Aorta (tissue), 5 donors: ENCODE measurements at regions not wholly inside any gene's neighbourhood (a gene's known extent, or its start where the extent isn't known, plus 50 kb on each side); places are given as distances from the start of the nearest gene placed in this dataset.

Source experiments
- ATAC-seq: fragments of 200-7000 bp; cut with Tn5 transposase; one replicate; pipeline ENCODE4 v1.9.1; 2022; ENCODE audit warnings: moderate library complexity; ENCODE audit not compliant: low FRiP score
- DNase-seq, 2 donors: peaks; one replicate each; pipeline ENCODE4 v3.0.0-alpha.2; 2020
- H3K27ac ChIP-seq, 2 donors: one replicate each; pipeline ENCODE4 v1.5.1; 2013; ENCODE audit warnings: low read length in 2 of 2, mild to moderate bottlenecking in 2 of 2, moderate library complexity in 2 of 2, control low read depth in 1 of 2, inconsistent platforms in 1 of 2, low read depth in 1 of 2
- H3K27me3 ChIP-seq, 2 donors: one replicate each; pipeline ENCODE4 v1.6.1; 2013; ENCODE audit warnings: control low read depth in 1 of 2, low read length in 1 of 2, mild to moderate bottlenecking in 1 of 2, moderate library complexity in 1 of 2; ENCODE audit not compliant: insufficient read depth in 2 of 2, control insufficient read depth in 1 of 2
- H3K36me3 ChIP-seq, 2 donors: one replicate each; pipeline ENCODE4 v1.6.1; 2013; ENCODE audit warnings: control low read depth in 1 of 2, low read length in 1 of 2, mild to moderate bottlenecking in 1 of 2; ENCODE audit not compliant: insufficient read depth in 2 of 2, control insufficient read depth in 1 of 2
- H3K4me1 ChIP-seq, 2 donors: one replicate each; pipeline ENCODE4 v1.6.1; 2013; ENCODE audit warnings: low read length in 2 of 2, control low read depth in 1 of 2, mild to moderate bottlenecking in 1 of 2, moderate library complexity in 1 of 2; ENCODE audit not compliant: insufficient read depth in 2 of 2, control insufficient read depth in 1 of 2
- H3K4me3 ChIP-seq, 2 donors: one replicate each; pipeline ENCODE4 v1.5.1; 2013; ENCODE audit warnings: low read length in 2 of 2, control low read depth in 1 of 2, mild to moderate bottlenecking in 1 of 2
- H3K9me3 ChIP-seq: one replicate; pipeline ENCODE4 v1.6.1; 2013; ENCODE audit warnings: mild to moderate bottlenecking, low read length; ENCODE audit not compliant: control insufficient read depth
- WGBS, 2 donors: extraction: QIAGEN DNeasy Blood & Tissue Kit; methylation state at CpG; one replicate each; pipeline ENCODE4 v1.1.7; 2013; 5-methylcytosine and 5-hydroxymethylcytosine counted together
- intact Hi-C, 2 donors: fragments of 100-400 bp; cut with DNase I; formaldehyde crosslinking; loops; one replicate each; pipeline versions ENCODE4 v1.14.2 to v1.15.0; 2022
- donor health status: healthy with polysubstance abuse.
- donor health status: Bipolar disorder and iron deficiency.
- donor health status: DM: no; HTN: no; CAD: no.
- donor health status: DM: no; HTN: no; CAD: no.
- donor health status: DM: yes; HTN: yes; CAD: no.

DNA sequence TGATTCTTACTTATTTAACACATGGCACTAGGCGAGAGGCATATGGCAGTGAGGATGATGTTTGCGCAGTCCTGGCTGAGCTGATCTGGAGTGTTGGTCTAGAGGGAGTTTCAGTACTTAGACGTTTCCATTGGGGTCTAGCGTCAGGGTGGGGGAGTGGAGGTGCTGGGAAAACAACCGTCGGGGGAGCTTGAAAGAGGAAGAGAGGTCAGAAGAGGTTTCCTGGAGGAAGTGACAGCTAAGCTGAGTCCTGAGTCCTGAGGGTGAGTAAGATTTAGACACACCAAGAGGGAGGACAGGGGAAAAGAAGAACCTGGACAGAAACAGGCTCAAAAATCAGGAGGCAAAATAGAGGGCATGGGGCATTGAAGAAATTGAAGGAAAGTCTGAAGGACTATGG, 81.4 kb downstream of the ALOX5AP start:
- DNase-seq (no peak), ATAC-seq (no peak)
- Histone ChIP-seq H3K27me3 (no peaks in the 10 kb centered on the region), H3K4me1 (no peaks in the 10 kb centered on the region), H3K27ac (no peak overlapping the region), H3K9me3 (no peaks in the 10 kb centered on the region), H3K36me3 (no peaks in the 10 kb centered on the region), H3K4me3 (no peak overlapping the region)
- WGBS, 2 donors, result 77 to 84% methylated on average over 6 of the region's 6 CpGs
- intact Hi-C loops, result no loop called here

GRCh38 chr13:30818323-30818960, 83.1 kb downstream of the ALOX5AP start:
- H3K27ac ChIP-seq, result no peak overlapping the region

DNA sequence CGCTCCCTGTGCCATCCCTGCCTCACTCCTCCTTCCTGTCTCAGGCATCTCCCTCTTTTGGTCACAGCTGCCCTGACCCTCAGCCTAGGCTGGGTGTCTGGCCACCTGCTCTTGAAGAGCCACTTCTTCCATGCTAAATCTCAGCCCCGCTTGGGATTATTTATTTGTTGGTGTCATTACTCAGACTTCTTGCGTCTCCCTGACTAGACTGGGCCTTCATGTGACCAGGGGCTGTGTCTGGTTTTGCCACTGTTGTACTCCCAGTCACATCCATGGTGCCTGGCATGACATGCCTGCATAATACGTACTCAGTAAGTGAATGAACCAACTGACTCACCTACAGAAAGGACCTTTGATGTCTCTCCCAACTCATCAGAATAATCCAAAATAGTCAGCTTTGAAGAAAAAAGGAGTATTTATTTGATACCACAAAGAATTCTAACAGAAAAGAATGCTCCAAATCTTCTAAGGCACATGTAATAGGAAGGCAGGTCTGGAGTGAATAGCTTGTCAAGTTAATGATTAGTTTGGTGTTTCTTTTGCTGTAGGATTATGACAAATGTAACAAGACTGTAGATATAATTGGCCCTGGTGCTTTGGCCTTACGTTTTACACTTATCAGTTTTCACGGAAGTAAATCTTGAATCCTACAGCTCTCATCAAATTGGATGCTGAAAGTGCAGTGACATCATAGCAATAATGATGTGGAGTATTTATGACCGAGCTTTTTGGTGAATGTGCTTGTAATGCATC, 84.0 kb downstream of the ALOX5AP start:
- no peaks in the 10 kb centered on the region for H3K9me3 ChIP-seq
- no peak overlapping the region for H3K4me3 ChIP-seq
- no peak overlapping the region for H3K27ac ChIP-seq
- H3K4me1 ChIP-seq, result no peaks in the 10 kb centered on the region
- H3K27me3 ChIP-seq, result no peaks in the 10 kb centered on the region
- ATAC-seq (no peak), DNase-seq (no peak)
- WGBS, 2 donors, result 92 to 94% methylated on average over 7 of the region's 7 CpGs
- no peaks in the 10 kb centered on the region for H3K36me3 ChIP-seq
- intact Hi-C loops, result no loop called here

More at GRCh38 chr13:30818323-30818960, 83.1 kb downstream of the ALOX5AP start:
- Histone ChIP-seq H3K9me3 (no peaks in the 10 kb centered on the region), H3K27me3 (no peaks in the 10 kb centered on the region), H3K4me1 (no peaks in the 10 kb centered on the region), H3K36me3 (no peaks in the 10 kb centered on the region), H3K4me3 (no peak overlapping the region)
- WGBS, 2 donors, result 59 to 62% methylated on average over 10 of the region's 10 CpGs
- DNase-seq (peak in 1 of 2 donors; percentile 59), ATAC-seq (peak; percentile 76)
- intact Hi-C loops, result no loop called here

GRCh38 chr13:30821421-30821820, 84.7 kb upstream of the MEDAG start:
- Histone ChIP-seq H3K4me3 (no peak overlapping the region), H3K27me3 (no peaks in the 10 kb centered on the region), H3K9me3 (no peaks in the 10 kb centered on the region), H3K36me3 (no peaks in the 10 kb centered on the region), H3K4me1 (no peaks in the 10 kb centered on the region), H3K27ac (no peak overlapping the region)
- DNase-seq, result no peak
- WGBS, 2 donors, result 91 to 94% methylated on average over 2 of the region's 2 CpGs
- no peak for ATAC-seq
- intact Hi-C loops, result no loop called here

- intact Hi-C loops, result no loop called here
- no peak for DNase-seq
- H3K4me1 ChIP-seq, result no peaks in the 10 kb centered on the region
- WGBS, 2 donors, result 37 to 45% methylated on average over 10 of the region's 10 CpGs
- no peak overlapping the region for H3K4me3 ChIP-seq
- no peak for ATAC-seq
- H3K9me3 ChIP-seq, result no peaks in the 10 kb centered on the region
- no peak overlapping the region for H3K27ac ChIP-seq
- no peaks in the 10 kb centered on the region for H3K36me3 ChIP-seq
- no peaks in the 10 kb centered on the region for H3K27me3 ChIP-seq
Measured at GRCh38 chr13:30824651-30825050, 81.4 kb upstream of the MEDAG start.

DNA sequence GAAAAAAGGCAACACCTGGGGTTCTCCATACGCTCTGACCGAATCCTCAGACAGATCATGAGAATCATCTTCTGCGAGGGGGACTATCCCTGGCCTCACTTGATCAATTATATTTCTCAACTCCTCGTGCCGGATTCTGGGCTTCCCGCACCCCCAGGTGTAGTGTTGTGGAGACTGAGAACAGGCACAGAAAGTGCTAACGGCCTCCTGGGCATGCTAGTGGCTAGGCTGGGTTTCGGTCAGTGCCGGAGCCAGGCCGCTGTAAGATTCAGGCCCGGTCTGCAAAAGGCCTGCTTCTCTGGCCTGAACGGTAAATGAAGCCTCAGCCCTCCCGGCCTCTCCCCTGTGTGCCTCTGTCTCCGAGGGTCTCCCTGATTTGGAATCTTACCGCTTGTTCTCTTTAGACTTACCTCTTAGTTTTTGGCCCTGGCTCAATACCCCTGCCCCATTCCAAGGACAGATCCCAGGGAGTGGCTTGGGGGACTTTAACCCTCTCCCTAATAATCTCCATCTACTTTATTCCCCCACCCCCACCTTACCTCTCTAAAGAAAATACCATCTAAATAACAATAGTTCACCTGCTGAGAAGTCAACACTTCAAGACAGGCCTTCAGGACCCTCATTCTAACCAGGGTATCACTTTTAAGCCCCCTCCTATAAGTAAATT, 79.0 kb upstream of the MEDAG start:
- Histone ChIP-seq H3K36me3 (no peaks in the 10 kb centered on the region), H3K27me3 (no peaks in the 10 kb centered on the region), H3K4me1 (no peaks in the 10 kb centered on the region), H3K4me3 (no peak overlapping the region), H3K9me3 (no peaks in the 10 kb centered on the region), H3K27ac (no peak overlapping the region)
- WGBS, 2 donors, result 94 to 95% methylated on average over 15 of the region's 15 CpGs
- ATAC-seq (no peak), DNase-seq (no peak)
- intact Hi-C loops, result no loop called here

- no peak for ATAC-seq
Measured at GRCh38 chr13:30827578-30827925, 78.5 kb upstream of the MEDAG start.

DNA sequence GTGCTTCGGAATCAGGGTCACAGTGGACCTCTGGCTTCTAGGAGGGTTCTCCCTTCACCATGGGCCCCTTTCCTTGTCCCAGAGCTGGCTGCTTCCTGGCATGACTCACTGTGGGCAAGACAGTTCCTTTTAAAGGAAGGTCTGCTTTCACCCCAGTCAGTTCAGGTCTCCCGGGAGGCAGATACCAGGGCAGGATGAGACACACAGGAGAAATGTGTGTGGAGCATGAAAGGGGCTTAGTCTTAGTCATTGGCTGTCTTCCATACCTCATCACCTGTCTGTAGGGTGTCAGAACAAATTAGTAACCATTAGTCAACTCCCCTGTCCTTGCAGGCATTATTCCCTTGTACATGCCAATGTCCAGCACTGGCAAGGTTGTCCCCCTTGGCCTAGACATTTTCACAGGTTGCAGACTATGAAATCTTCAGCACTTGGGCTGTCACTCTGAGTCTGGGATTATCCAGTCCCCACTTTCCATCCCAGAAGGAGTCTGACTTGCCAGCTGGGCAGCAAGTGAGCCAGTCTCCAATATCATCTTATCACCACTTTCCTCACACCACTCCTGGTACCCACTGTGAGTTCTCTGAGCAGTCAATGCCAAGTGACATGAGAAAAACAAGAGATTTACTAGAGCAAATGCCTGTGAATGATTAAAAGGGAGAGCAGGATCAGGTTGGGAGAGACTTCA, 76.8 kb upstream of the MEDAG start:
- H3K27me3 ChIP-seq, result no peaks in the 10 kb centered on the region
- no peaks in the 10 kb centered on the region for H3K36me3 ChIP-seq
- H3K4me1 ChIP-seq, result no peaks in the 10 kb centered on the region
- no peak overlapping the region for H3K4me3 ChIP-seq
- no peak overlapping the region for H3K27ac ChIP-seq
- DNase-seq, result no peak
- intact Hi-C loops, result no loop called here
- 95% methylated on average over 2 of the region's 2 CpGs for WGBS, 2 donors
- H3K9me3 ChIP-seq, result no peaks in the 10 kb centered on the region
- no peak for ATAC-seq

More at GRCh38 chr13:30827578-30827925, 78.5 kb upstream of the MEDAG start:
- Histone ChIP-seq H3K27ac (no peak overlapping the region), H3K9me3 (no peaks in the 10 kb centered on the region), H3K36me3 (no peaks in the 10 kb centered on the region), H3K4me1 (no peaks in the 10 kb centered on the region), H3K4me3 (no peak overlapping the region), H3K27me3 (no peaks in the 10 kb centered on the region)
- DNase-seq, result no peak
- 79 to 97% methylated on average over 3 of the region's 3 CpGs for WGBS, 2 donors
- intact Hi-C loops, result no loop called here
